Endothelial cell of umbilical vein (primary cell): ENCODE measurements at regions not wholly inside any gene's neighbourhood (a gene's known extent, or its start where the extent isn't known, plus 50 kb on each side); places are given as distances from the start of the nearest gene placed in this dataset.

Experiments used
- BruUV-seq: library from RNA; stranded (reverse); fragments of 400-500 nt; replicated peaks from 2 replicates; lab custom pipeline; 2021; lab: Mats Ljungman, UMichigan
- CTCF ChIA-PET: fragments of 300-600, 350-600 bp; sonication (Branson Sonifier 250); formaldehyde crosslinking; loops from one replicate; lab custom pipeline; 2021; ENCODE audit warnings: antibody characterized with exemption, inconsistent platforms; lab: Charles Lee
- POLR2A ChIA-PET: fragments of 300-600, 350-600 bp; sonication (Branson Sonifier 250); formaldehyde crosslinking; loops from one replicate; lab custom pipeline; 2021; ENCODE audit warnings: antibody characterized with exemption, inconsistent platforms; lab: Charles Lee
- DNase-seq: peaks from one replicate; pipeline ENCODE4 v3.0.0-alpha.2; 2011; ENCODE audit warnings: low read depth, low spot score
- FAIRE-seq: peaks from 2 replicates; lab custom pipeline; 2011; peaks lifted over from hg19 to GRCh38; lab: Jason Lieb, UNC
- H2AFZ ChIP-seq: 2 replicates; pipeline ENCODE4 v1.6.0; 2012; ENCODE audit warnings: low read depth, low read length, control low read depth, inconsistent platforms
- H3K27ac ChIP-seq: 2 replicates; pipeline ENCODE4 v1.5.1; 2011; ENCODE audit warnings: low read depth, mild to moderate bottlenecking, control low read depth, low read length, moderate library complexity; ENCODE audit not compliant: insufficient read depth
- H3K27me3 ChIP-seq, 2 experiments: 2 replicates each; pipeline versions ENCODE4 v1.6.0 to v1.6.1; 2011; ENCODE audit warnings: low read length in 2 of 2, mixed read lengths in 1 of 2; ENCODE audit not compliant: control insufficient read depth in 2 of 2, insufficient read depth in 2 of 2
- H3K36me3 ChIP-seq, 2 experiments: 2 replicates in 1 of 2; 3 replicates in 1 of 2; pipeline ENCODE4 v1.5.1; 2011; ENCODE audit warnings: low read length in 2 of 2, mild to moderate bottlenecking in 1 of 2, moderate library complexity in 1 of 2; ENCODE audit not compliant: control insufficient read depth in 2 of 2, insufficient read depth in 2 of 2; ENCODE audit errors: extremely low read depth in 1 of 2
- H3K4me1 ChIP-seq: 3 replicates; pipeline ENCODE4 v1.5.1; 2011; ENCODE audit warnings: mild to moderate bottlenecking, low read length; ENCODE audit not compliant: control insufficient read depth, insufficient read depth; ENCODE audit errors: extremely low read depth
- H3K4me2 ChIP-seq: 2 replicates; pipeline ENCODE4 v1.6.1; 2011; ENCODE audit warnings: low read length, control low read depth, mixed read lengths; ENCODE audit not compliant: insufficient read depth
- H3K4me3 ChIP-seq, 3 experiments: fragments of 200-600 bp in 1 of 3; sonication (generic), shearing (Covaris generic) in 1 of 3; replicated peaks in 1 of 3; 2 replicates each; pipeline ENCODE4 v1.5.1; 2011 to 2016; ENCODE audit warnings: control low read depth in 3 of 3, low read length in 3 of 3, mild to moderate bottlenecking in 2 of 3, inconsistent platforms in 1 of 3, low read depth in 1 of 3, moderate library complexity in 1 of 3; ENCODE audit not compliant: insufficient read depth in 1 of 3
- H3K79me2 ChIP-seq: 2 replicates; pipeline ENCODE4 v1.6.0; 2012; ENCODE audit warnings: low read length, inconsistent platforms; ENCODE audit not compliant: control insufficient read depth, insufficient read depth
- H3K9ac ChIP-seq: replicated peaks from 2 replicates; pipeline ENCODE3; 2011; ENCODE audit warnings: low read length, control low read depth; ENCODE audit not compliant: insufficient read depth; ENCODE audit errors: extremely low read depth
- H3K9me1 ChIP-seq: replicated peaks from 3 replicates; pipeline ENCODE4 v1.6.0; 2011; ENCODE audit warnings: mild to moderate bottlenecking, low read length; ENCODE audit not compliant: control insufficient read depth, insufficient read depth; ENCODE audit errors: extremely low read depth
- H3K9me3 ChIP-seq: replicated peaks from 2 replicates; pipeline ENCODE4 v1.5.1; 2012; ENCODE audit warnings: low read length, inconsistent platforms; ENCODE audit not compliant: control insufficient read depth, insufficient read depth
- H4K20me1 ChIP-seq: replicated peaks from 2 replicates; pipeline ENCODE3; 2011; ENCODE audit warnings: mild to moderate bottlenecking, low read length; ENCODE audit not compliant: control insufficient read depth, insufficient read depth; ENCODE audit errors: extremely low read depth
- EZH2 ChIP-seq: IDR thresholded peaks from 2 replicates; pipeline ENCODE4 v1.6.1; 2012; ENCODE audit warnings: borderline replicate concordance, low read depth, mild to moderate bottlenecking, moderate library complexity, low read length, inconsistent platforms; ENCODE audit not compliant: severe bottlenecking
- FOS ChIP-seq: IDR thresholded peaks from 2 replicates; pipeline ENCODE4 v1.6.1; 2011; ENCODE audit warnings: mild to moderate bottlenecking, low read length, moderate library complexity, borderline replicate concordance; ENCODE audit not compliant: insufficient read depth
- GATA2 ChIP-seq: IDR thresholded peaks from 2 replicates; pipeline ENCODE4 v1.7.0; 2011; ENCODE audit warnings: low read depth, mild to moderate bottlenecking, moderate library complexity, mixed read lengths, low read length; ENCODE audit not compliant: insufficient read length, insufficient read depth
- JUN ChIP-seq: IDR thresholded peaks from 2 replicates; pipeline ENCODE4 v1.6.1; 2011; ENCODE audit warnings: borderline replicate concordance, low read depth; ENCODE audit not compliant: insufficient read length, insufficient read depth
- MYC ChIP-seq: IDR thresholded peaks from one replicate; pipeline ENCODE4 v1.6.1; 2011; ENCODE audit warnings: mild to moderate bottlenecking, low read depth, low read length
- POLR2A ChIP-seq: IDR thresholded peaks from 2 replicates; pipeline ENCODE4 v1.6.1; 2012; ENCODE audit warnings: low read depth, mild to moderate bottlenecking, control low read depth, low read length
- POLR2AphosphoS5 ChIP-seq: IDR thresholded peaks from 2 replicates; pipeline ENCODE4 v1.6.1; 2012; ENCODE audit warnings: low read depth, mild to moderate bottlenecking, control low read depth, low read length, moderate library complexity; ENCODE audit not compliant: insufficient read depth
- dilution Hi-C: fragments of 300-500 bp; cut with MboI; formaldehyde crosslinking; loops from one replicate; pipeline ENCODE4 v1.15.0; 2019; ENCODE audit warnings: low sequenced_read_pairs; ENCODE audit not compliant: extremely low pct_ligation_motif_present
- intact Hi-C: fragments of 100-400 bp; cut with micrococcal nuclease; formaldehyde crosslinking; loops from one replicate; pipeline ENCODE4 v1.10.0; 2022
- TF ChIP-seq, protein P1 (sequence below), 2 donors: IDR thresholded peaks; 1 replicate in 1 of 2; 2 replicates in 1 of 2; pipeline ENCODE4 v1.5.1; 2011; ENCODE audit warnings: low read length in 2 of 2, mild to moderate bottlenecking in 2 of 2, moderate library complexity in 2 of 2, control low read depth in 1 of 2, inconsistent platforms in 1 of 2, low read depth in 1 of 2; ENCODE audit not compliant: insufficient read depth in 1 of 2; ENCODE audit errors: extremely low read depth in 1 of 2
- TF ChIP-seq, protein P2 (sequence below): IDR thresholded peaks from 2 replicates; pipeline ENCODE4 v1.6.1; 2011; ENCODE audit not compliant: insufficient read depth, insufficient read length

DNA sequence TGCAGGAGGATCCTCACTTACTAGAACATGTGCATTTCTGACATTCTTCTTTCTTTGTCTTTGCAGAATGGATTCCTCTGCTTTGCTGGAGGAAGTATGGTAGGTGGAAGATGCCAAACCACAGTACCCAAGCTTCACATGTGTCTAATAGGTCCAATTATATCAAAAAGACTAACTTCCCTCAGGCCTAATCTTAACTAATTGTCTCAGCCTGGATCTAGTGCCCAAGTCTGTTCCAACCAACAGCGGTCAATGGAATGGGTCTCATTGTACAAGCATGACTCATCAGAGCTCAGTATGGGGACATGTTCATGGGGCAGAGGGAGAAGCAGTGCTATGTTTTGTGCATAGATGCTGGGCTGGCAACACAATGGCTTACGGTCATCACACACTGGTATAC is 81.6 kb upstream of the CSNK1A1L start:
- Histone ChIP-seq H3K9me1 (no peaks in the 10 kb centered on the region), H3K4me2 (no peak overlapping the region), H3K9me3 (no peaks in the 10 kb centered on the region), H3K27me3 (no peaks in the 10 kb centered on the region), H3K4me3 (no peak overlapping the region), H3K36me3 (no peaks in the 10 kb centered on the region), H3K27ac (no peak overlapping the region), H4K20me1 (no peaks in the 10 kb centered on the region), H3K79me2 (no peaks in the 10 kb centered on the region), H2AFZ (no peak overlapping the region), H3K4me1 (no peaks in the 10 kb centered on the region), H3K9ac (no peak overlapping the region)
- POLR2A ChIA-PET: no interaction called here
- dilution Hi-C loops (no loop called here), intact Hi-C loops (no loop called here)
- no TSS peak for BruUV-seq
- CTCF ChIA-PET: no interaction called here
- DNase-seq: no peak
- no peak for FAIRE-seq
- TF ChIP-seq EZH2: no peak
- TF ChIP-seq, protein P1, sequence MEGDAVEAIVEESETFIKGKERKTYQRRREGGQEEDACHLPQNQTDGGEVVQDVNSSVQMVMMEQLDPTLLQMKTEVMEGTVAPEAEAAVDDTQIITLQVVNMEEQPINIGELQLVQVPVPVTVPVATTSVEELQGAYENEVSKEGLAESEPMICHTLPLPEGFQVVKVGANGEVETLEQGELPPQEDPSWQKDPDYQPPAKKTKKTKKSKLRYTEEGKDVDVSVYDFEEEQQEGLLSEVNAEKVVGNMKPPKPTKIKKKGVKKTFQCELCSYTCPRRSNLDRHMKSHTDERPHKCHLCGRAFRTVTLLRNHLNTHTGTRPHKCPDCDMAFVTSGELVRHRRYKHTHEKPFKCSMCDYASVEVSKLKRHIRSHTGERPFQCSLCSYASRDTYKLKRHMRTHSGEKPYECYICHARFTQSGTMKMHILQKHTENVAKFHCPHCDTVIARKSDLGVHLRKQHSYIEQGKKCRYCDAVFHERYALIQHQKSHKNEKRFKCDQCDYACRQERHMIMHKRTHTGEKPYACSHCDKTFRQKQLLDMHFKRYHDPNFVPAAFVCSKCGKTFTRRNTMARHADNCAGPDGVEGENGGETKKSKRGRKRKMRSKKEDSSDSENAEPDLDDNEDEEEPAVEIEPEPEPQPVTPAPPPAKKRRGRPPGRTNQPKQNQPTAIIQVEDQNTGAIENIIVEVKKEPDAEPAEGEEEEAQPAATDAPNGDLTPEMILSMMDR (IDR thresholded peaks at IDR 0.05; ENCODE audit: extremely low read depth in 1 of 2, insufficient read depth in 1 of 2, low read depth in 1 of 2, low read length in 2 of 2): no peak
- no peak for TF ChIP-seq GATA2
- TF ChIP-seq, protein P2, sequence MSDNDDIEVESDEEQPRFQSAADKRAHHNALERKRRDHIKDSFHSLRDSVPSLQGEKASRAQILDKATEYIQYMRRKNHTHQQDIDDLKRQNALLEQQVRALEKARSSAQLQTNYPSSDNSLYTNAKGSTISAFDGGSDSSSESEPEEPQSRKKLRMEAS: no peak
- TF ChIP-seq MYC: no peak
- no peak for TF ChIP-seq FOS
- no peak for TF ChIP-seq POLR2A
- no peak for TF ChIP-seq POLR2AphosphoS5
- no peak for TF ChIP-seq JUN
